ENCODE measurements at regions not wholly inside any gene's neighbourhood (a gene's known extent, or its start where the extent isn't known, plus 50 kb on each side); places are given as distances from the start of the nearest gene placed in this dataset.

- no peak for DNase-seq
Measured at GRCh38 chr4:58935332-58935731, 1825.1 kb upstream of the IGFBP7 start.

- DNase-seq: no peak
Measured at GRCh38 chr4:58936436-58936835, 1826.3 kb upstream of the IGFBP7 start.

- no peak for DNase-seq
Measured at GRCh38 chr4:58940167-58940566, 1830.0 kb upstream of the IGFBP7 start.

- no peak for DNase-seq
Measured at GRCh38 chr4:58941286-58941685, 1831.1 kb upstream of the IGFBP7 start.

GRCh38 chr4:58953575-58953974 is 1843.4 kb upstream of the IGFBP7 start:
- DNase-seq: no peak

GRCh38 chr4:58957711-58958110 is 1847.5 kb upstream of the IGFBP7 start:
- no peak for DNase-seq

- no peak for DNase-seq
Measured at GRCh38 chr4:58961283-58961682, 1851.1 kb upstream of the IGFBP7 start.

GRCh38 chr4:58961925-58962324 is 1851.7 kb upstream of the IGFBP7 start:
- no peak for DNase-seq

- DNase-seq: no peak
Measured at GRCh38 chr4:58962424-58962823, 1852.2 kb upstream of the IGFBP7 start.

GRCh38 chr4:58981828-58982227 is 1871.6 kb upstream of the IGFBP7 start:
- no peak for DNase-seq

- no peak for DNase-seq
Measured at GRCh38 chr4:58983887-58984286, 1873.7 kb upstream of the IGFBP7 start.

- DNase-seq: no peak
Measured at GRCh38 chr4:59002148-59002547, 1892.0 kb upstream of the IGFBP7 start.

GRCh38 chr4:59024257-59024656 is 1914.1 kb upstream of the IGFBP7 start:
- DNase-seq: no peak

- DNase-seq: no peak
Measured at GRCh38 chr4:59037812-59038211, 1927.6 kb upstream of the IGFBP7 start.

GRCh38 chr4:59039046-59039445 is 1928.9 kb upstream of the IGFBP7 start:
- DNase-seq: no peak

- no peak for DNase-seq
Measured at GRCh38 chr4:59044286-59044900, 1934.2 kb upstream of the IGFBP7 start.

GRCh38 chr4:59054086-59054485 is 1943.9 kb upstream of the IGFBP7 start:
- DNase-seq: no peak

- no peak for DNase-seq
Measured at GRCh38 chr4:59057804-59058203, 1947.6 kb upstream of the IGFBP7 start.

- no peak for DNase-seq
Measured at GRCh38 chr4:59058543-59058942, 1948.4 kb upstream of the IGFBP7 start.

- no peak for DNase-seq
Measured at GRCh38 chr4:59060002-59060846, 1950.0 kb upstream of the IGFBP7 start.

- DNase-seq: no peak
Measured at GRCh38 chr4:59060895-59061294, 1950.7 kb upstream of the IGFBP7 start.

GRCh38 chr4:59063015-59063720 is 1953.0 kb upstream of the IGFBP7 start:
- no peak for DNase-seq

GRCh38 chr4:59068722-59069418 is 1958.7 kb upstream of the IGFBP7 start:
- no peak for DNase-seq

Measured in T1000 (cell line).